ENCODE measurements at regions not wholly inside any gene's neighbourhood (a gene's known extent, or its start where the extent isn't known, plus 50 kb on each side); places are given as distances from the start of the nearest gene placed in this dataset.

DNA sequence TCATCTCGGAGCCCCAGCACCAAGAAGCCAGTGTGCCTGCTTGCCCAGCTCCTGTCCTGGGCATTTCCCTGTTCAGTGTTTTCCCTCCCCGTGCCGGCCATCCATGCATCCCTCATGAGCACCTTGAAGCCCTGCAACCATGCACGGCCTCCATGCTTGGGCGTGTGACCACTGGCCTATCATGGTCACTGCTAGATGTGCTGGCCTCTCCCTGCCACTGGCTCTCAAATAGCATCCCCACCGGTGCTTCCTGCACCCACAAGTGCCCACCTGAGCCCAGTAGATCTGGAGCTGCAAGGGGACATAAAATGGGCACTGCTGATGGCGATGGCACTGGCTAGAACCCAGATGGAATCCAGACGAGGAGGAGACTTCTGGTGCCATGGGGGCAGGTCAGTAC lies 126.0 kb downstream of the TUBA3C start:
- Histone ChIP-seq H3K9me3 (ENCODE audit: control insufficient read depth, insufficient read depth, low read depth, low read length) (no peaks in the 10 kb centered on the region), H3K36me3 (ENCODE audit: control insufficient read depth in 2 of 2, insufficient read depth in 1 of 2, low read length in 2 of 2) (no peaks in the 10 kb centered on the region), H3K4me3 (ENCODE audit: low read depth, low read length) (no peak overlapping the region), H3K27ac (ENCODE audit: extremely low read depth, low read depth, low read length) (no peak overlapping the region), H3K4me1 (ENCODE audit: control insufficient read depth, insufficient read depth, low read length) (no peaks in the 10 kb centered on the region)
- TF ChIP-seq SP2 (tag by site-specific recombination; IDR thresholded peaks at IDR 0.05) (no peak), ZNF394 (tag by site-specific recombination; IDR thresholded peaks at IDR 0.05; ENCODE audit: borderline replicate concordance) (no peak), ZNF184 (tag by site-specific recombination; IDR thresholded peaks at IDR 0.05) (no peak), ZNF341 (tag by site-specific recombination; IDR thresholded peaks at IDR 0.05; ENCODE audit: low read depth) (no peak), ZNF510 (tag by site-specific recombination; IDR thresholded peaks at IDR 0.05; ENCODE audit: insufficient replicate concordance) (no peak), ZNF660 (tag by site-specific recombination; IDR thresholded peaks at IDR 0.05) (no peak), ZNF529 (tag by site-specific recombination; IDR thresholded peaks at IDR 0.05; ENCODE audit: insufficient replicate concordance) (no peak), ZNF560 (tag by site-specific recombination; IDR thresholded peaks at IDR 0.05; ENCODE audit: borderline replicate concordance) (no peak), ZNF792 (tag by site-specific recombination; IDR thresholded peaks at IDR 0.05) (no peak), ZNF133 (tag by site-specific recombination; IDR thresholded peaks at IDR 0.05) (no peak), ZNF10 (tag by site-specific recombination; IDR thresholded peaks at IDR 0.05) (no peak), ZNF350 (tag by site-specific recombination; IDR thresholded peaks at IDR 0.05) (no peak), KLF9 (tag by site-specific recombination; IDR thresholded peaks at IDR 0.05; ENCODE audit: low read depth) (no peak), SCRT1 (tag by site-specific recombination; IDR thresholded peaks at IDR 0.05; ENCODE audit: borderline replicate concordance) (no peak)
- TF ChIP-seq, protein P1, sequence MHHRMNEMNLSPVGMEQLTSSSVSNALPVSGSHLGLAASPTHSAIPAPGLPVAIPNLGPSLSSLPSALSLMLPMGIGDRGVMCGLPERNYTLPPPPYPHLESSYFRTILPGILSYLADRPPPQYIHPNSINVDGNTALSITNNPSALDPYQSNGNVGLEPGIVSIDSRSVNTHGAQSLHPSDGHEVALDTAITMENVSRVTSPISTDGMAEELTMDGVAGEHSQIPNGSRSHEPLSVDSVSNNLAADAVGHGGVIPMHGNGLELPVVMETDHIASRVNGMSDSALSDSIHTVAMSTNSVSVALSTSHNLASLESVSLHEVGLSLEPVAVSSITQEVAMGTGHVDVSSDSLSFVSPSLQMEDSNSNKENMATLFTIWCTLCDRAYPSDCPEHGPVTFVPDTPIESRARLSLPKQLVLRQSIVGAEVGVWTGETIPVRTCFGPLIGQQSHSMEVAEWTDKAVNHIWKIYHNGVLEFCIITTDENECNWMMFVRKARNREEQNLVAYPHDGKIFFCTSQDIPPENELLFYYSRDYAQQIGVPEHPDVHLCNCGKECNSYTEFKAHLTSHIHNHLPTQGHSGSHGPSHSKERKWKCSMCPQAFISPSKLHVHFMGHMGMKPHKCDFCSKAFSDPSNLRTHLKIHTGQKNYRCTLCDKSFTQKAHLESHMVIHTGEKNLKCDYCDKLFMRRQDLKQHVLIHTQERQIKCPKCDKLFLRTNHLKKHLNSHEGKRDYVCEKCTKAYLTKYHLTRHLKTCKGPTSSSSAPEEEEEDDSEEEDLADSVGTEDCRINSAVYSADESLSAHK (tag by site-specific recombination; IDR thresholded peaks at IDR 0.05), result no peak
- TF ChIP-seq, protein P2, sequence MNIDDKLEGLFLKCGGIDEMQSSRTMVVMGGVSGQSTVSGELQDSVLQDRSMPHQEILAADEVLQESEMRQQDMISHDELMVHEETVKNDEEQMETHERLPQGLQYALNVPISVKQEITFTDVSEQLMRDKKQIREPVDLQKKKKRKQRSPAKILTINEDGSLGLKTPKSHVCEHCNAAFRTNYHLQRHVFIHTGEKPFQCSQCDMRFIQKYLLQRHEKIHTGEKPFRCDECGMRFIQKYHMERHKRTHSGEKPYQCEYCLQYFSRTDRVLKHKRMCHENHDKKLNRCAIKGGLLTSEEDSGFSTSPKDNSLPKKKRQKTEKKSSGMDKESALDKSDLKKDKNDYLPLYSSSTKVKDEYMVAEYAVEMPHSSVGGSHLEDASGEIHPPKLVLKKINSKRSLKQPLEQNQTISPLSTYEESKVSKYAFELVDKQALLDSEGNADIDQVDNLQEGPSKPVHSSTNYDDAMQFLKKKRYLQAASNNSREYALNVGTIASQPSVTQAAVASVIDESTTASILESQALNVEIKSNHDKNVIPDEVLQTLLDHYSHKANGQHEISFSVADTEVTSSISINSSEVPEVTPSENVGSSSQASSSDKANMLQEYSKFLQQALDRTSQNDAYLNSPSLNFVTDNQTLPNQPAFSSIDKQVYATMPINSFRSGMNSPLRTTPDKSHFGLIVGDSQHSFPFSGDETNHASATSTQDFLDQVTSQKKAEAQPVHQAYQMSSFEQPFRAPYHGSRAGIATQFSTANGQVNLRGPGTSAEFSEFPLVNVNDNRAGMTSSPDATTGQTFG (tag by site-specific recombination; IDR thresholded peaks at IDR 0.05; ENCODE audit: borderline replicate concordance), result no peak
- ChIA-PET POLR2A (no interaction called here), CTCF (no interaction called here)

DNA sequence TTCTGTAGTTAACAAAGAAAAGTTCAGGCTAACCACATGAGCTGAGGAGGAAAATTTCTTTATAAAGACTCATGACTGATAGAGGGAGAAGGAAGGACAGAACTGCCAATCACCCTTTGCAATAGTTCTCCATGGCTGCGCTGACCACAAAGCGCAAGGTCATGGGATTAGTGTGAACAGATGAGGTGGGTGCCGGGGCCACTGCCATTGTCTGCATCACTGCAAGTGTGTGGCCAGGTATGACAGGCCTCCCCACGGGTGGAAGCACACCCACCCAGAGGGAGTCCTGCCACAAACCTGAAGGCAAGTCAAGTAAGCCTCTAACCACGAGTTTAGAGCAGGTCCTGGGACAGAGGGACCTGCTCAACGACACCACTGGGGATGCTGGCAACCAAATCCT lies 128.1 kb downstream of the TUBA3C start:
- no peaks in the 10 kb centered on the region for H3K36me3 ChIP-seq (ENCODE audit: control insufficient read depth in 2 of 2, insufficient read depth in 1 of 2, low read length in 2 of 2)
- H3K9me3 ChIP-seq (ENCODE audit: control insufficient read depth, insufficient read depth, low read depth, low read length), result no peaks in the 10 kb centered on the region
- CTCF ChIA-PET, result no interaction called here
- no peak overlapping the region for H3K4me3 ChIP-seq (ENCODE audit: low read depth, low read length)
- TF ChIP-seq OVOL3 (tag by site-specific recombination; IDR thresholded peaks at IDR 0.05), result no peak
- POLR2A ChIA-PET, result no interaction called here
- H3K4me1 ChIP-seq (ENCODE audit: control insufficient read depth, insufficient read depth, low read length), result no peaks in the 10 kb centered on the region
- no peak overlapping the region for H3K27ac ChIP-seq (ENCODE audit: extremely low read depth, low read depth, low read length)

DNA sequence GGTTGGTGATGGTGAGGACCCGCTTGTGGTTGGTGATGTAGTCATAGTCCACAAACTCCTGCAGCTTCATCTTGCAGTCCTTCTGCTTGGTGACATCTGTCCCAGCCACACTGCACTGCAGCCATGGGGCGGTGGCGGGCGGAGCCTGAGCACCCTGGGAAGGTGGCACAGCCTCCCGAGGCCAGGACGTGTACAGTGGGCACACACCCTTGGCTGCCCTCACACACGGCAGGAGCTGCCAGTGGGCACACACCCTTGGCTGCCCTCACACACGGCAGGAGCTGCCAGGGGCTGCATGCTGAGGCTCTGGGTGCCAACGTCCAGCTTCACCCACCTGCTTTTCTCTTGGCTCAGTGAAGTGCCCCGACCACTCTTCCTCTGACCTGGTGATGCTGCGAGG lies 128.7 kb downstream of the TUBA3C start:
- no peak overlapping the region for H3K4me3 ChIP-seq (ENCODE audit: low read depth, low read length)
- ChIA-PET CTCF (interaction anchor here (0.5 kb wide), 1 partner anchor 31 kb away, joined by 3 read pairs; no protein-coding TSS in a partner anchor), POLR2A (no interaction called here)
- H3K36me3 ChIP-seq (ENCODE audit: control insufficient read depth in 2 of 2, insufficient read depth in 1 of 2, low read length in 2 of 2), result no peaks in the 10 kb centered on the region
- H3K27ac ChIP-seq (ENCODE audit: extremely low read depth, low read depth, low read length), result no peak overlapping the region
- no peaks in the 10 kb centered on the region for H3K4me1 ChIP-seq (ENCODE audit: control insufficient read depth, insufficient read depth, low read length)
- no peaks in the 10 kb centered on the region for H3K9me3 ChIP-seq (ENCODE audit: control insufficient read depth, insufficient read depth, low read depth, low read length)
- TF ChIP-seq ZNF544 (tag by site-specific recombination; IDR thresholded peaks at IDR 0.05) (no peak), ZNF777 (tag by site-specific recombination; IDR thresholded peaks at IDR 0.05; ENCODE audit: borderline replicate concordance) (no peak), ZNF223 (tag by site-specific recombination; IDR thresholded peaks at IDR 0.05) (no peak), ZNF404 (tag by site-specific recombination; IDR thresholded peaks at IDR 0.05) (no peak), SETDB1 (IDR thresholded peaks at IDR 0.05; ENCODE audit: insufficient read length, low read length) (no peak)
- TF ChIP-seq, protein P3, sequence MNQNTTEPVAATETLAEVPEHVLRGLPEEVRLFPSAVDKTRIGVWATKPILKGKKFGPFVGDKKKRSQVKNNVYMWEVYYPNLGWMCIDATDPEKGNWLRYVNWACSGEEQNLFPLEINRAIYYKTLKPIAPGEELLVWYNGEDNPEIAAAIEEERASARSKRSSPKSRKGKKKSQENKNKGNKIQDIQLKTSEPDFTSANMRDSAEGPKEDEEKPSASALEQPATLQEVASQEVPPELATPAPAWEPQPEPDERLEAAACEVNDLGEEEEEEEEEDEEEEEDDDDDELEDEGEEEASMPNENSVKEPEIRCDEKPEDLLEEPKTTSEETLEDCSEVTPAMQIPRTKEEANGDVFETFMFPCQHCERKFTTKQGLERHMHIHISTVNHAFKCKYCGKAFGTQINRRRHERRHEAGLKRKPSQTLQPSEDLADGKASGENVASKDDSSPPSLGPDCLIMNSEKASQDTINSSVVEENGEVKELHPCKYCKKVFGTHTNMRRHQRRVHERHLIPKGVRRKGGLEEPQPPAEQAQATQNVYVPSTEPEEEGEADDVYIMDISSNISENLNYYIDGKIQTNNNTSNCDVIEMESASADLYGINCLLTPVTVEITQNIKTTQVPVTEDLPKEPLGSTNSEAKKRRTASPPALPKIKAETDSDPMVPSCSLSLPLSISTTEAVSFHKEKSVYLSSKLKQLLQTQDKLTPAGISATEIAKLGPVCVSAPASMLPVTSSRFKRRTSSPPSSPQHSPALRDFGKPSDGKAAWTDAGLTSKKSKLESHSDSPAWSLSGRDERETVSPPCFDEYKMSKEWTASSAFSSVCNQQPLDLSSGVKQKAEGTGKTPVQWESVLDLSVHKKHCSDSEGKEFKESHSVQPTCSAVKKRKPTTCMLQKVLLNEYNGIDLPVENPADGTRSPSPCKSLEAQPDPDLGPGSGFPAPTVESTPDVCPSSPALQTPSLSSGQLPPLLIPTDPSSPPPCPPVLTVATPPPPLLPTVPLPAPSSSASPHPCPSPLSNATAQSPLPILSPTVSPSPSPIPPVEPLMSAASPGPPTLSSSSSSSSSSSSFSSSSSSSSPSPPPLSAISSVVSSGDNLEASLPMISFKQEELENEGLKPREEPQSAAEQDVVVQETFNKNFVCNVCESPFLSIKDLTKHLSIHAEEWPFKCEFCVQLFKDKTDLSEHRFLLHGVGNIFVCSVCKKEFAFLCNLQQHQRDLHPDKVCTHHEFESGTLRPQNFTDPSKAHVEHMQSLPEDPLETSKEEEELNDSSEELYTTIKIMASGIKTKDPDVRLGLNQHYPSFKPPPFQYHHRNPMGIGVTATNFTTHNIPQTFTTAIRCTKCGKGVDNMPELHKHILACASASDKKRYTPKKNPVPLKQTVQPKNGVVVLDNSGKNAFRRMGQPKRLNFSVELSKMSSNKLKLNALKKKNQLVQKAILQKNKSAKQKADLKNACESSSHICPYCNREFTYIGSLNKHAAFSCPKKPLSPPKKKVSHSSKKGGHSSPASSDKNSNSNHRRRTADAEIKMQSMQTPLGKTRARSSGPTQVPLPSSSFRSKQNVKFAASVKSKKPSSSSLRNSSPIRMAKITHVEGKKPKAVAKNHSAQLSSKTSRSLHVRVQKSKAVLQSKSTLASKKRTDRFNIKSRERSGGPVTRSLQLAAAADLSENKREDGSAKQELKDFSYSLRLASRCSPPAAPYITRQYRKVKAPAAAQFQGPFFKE (tag by site-specific recombination; IDR thresholded peaks at IDR 0.05; ENCODE audit: borderline replicate concordance), result no peak

Measured in HEK293 (cell line).